ENCODE measurements at regions not wholly inside any gene's neighbourhood (a gene's known extent, or its start where the extent isn't known, plus 50 kb on each side); places are given as distances from the start of the nearest gene placed in this dataset.

DNA sequence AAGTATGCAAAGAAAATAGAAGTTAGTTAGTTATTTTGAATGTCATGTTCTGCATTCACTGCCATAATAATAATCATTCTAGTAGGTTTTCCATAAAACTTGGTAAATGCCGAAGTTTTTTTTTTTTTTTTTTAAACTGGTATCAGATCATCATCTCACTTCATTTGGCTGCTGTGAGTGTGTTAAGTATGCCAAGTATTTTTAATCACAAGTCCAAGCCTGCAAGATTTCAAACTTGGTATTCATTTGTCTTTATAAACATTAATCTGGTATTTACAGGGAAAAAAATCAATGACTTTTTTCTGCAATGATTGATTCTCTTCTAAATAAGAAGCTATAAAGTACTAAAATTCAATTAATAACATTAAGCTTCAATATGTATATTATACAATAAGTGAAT, 248.9 kb downstream of the CCDC59 start:
- no peak for DNase-seq (ENCODE audit: insufficient read length, low spot score, missing footprints)
- no peaks in the 10 kb centered on the region for H3K36me3 ChIP-seq (ENCODE audit: insufficient read depth, low read length)
- H3K4me1 ChIP-seq (ENCODE audit: insufficient read depth, low read length): no peaks in the 10 kb centered on the region
- no peaks in the 10 kb centered on the region for H3K9me3 ChIP-seq (ENCODE audit: low read depth, low read length)
- H3K27me3 ChIP-seq (ENCODE audit: insufficient read depth, low read length): no peaks in the 10 kb centered on the region
- no peak overlapping the region for H3K27ac ChIP-seq (ENCODE audit: low read depth, low read length)
- no peak overlapping the region for H3K4me2 ChIP-seq (ENCODE audit: insufficient read depth, low read length)
- H4K20me1 ChIP-seq (ENCODE audit: insufficient read depth, low read length): no peaks in the 10 kb centered on the region
- no peak overlapping the region for H3K4me3 ChIP-seq (ENCODE audit: insufficient read depth, low read length)
- no peaks in the 10 kb centered on the region for H3K79me2 ChIP-seq (ENCODE audit: insufficient read depth, low read length)
- no peak overlapping the region for H2AFZ ChIP-seq (ENCODE audit: low read length)
- TF ChIP-seq, protein P1, sequence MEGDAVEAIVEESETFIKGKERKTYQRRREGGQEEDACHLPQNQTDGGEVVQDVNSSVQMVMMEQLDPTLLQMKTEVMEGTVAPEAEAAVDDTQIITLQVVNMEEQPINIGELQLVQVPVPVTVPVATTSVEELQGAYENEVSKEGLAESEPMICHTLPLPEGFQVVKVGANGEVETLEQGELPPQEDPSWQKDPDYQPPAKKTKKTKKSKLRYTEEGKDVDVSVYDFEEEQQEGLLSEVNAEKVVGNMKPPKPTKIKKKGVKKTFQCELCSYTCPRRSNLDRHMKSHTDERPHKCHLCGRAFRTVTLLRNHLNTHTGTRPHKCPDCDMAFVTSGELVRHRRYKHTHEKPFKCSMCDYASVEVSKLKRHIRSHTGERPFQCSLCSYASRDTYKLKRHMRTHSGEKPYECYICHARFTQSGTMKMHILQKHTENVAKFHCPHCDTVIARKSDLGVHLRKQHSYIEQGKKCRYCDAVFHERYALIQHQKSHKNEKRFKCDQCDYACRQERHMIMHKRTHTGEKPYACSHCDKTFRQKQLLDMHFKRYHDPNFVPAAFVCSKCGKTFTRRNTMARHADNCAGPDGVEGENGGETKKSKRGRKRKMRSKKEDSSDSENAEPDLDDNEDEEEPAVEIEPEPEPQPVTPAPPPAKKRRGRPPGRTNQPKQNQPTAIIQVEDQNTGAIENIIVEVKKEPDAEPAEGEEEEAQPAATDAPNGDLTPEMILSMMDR (IDR thresholded peaks at IDR 0.05; ENCODE audit: extremely low read depth, low read depth, low read length): no peak

- H3K4me3 ChIP-seq (ENCODE audit: insufficient read depth, low read length): no peak overlapping the region
- H2AFZ ChIP-seq (ENCODE audit: low read length): no peak overlapping the region
- no peak overlapping the region for H3K4me2 ChIP-seq (ENCODE audit: insufficient read depth, low read length)
- no peaks in the 10 kb centered on the region for H4K20me1 ChIP-seq (ENCODE audit: insufficient read depth, low read length)
- TF ChIP-seq, protein P1 (IDR thresholded peaks at IDR 0.05; ENCODE audit: extremely low read depth, low read depth, low read length): no peak
- DNase-seq (ENCODE audit: insufficient read length, low spot score, missing footprints): no peak
- H3K27me3 ChIP-seq (ENCODE audit: insufficient read depth, low read length): no peaks in the 10 kb centered on the region
- H3K36me3 ChIP-seq (ENCODE audit: insufficient read depth, low read length): no peaks in the 10 kb centered on the region
- no peaks in the 10 kb centered on the region for H3K79me2 ChIP-seq (ENCODE audit: insufficient read depth, low read length)
- no peak overlapping the region for H3K27ac ChIP-seq (ENCODE audit: low read depth, low read length)
- no peaks in the 10 kb centered on the region for H3K4me1 ChIP-seq (ENCODE audit: insufficient read depth, low read length)
- H3K9me3 ChIP-seq (ENCODE audit: low read depth, low read length): no peaks in the 10 kb centered on the region
These were observed 249.6 kb downstream of the CCDC59 start for GRCh38 chr12:82108615-82109014.

- Histone ChIP-seq H3K4me3 (ENCODE audit: insufficient read depth, low read length) (no peak overlapping the region), H3K36me3 (ENCODE audit: insufficient read depth, low read length) (no peaks in the 10 kb centered on the region), H2AFZ (ENCODE audit: low read length) (no peak overlapping the region), H3K79me2 (ENCODE audit: insufficient read depth, low read length) (no peaks in the 10 kb centered on the region), H3K4me2 (ENCODE audit: insufficient read depth, low read length) (no peak overlapping the region), H3K27ac (ENCODE audit: low read depth, low read length) (no peak overlapping the region), H3K9me3 (ENCODE audit: low read depth, low read length) (no peaks in the 10 kb centered on the region), H3K27me3 (ENCODE audit: insufficient read depth, low read length) (no peaks in the 10 kb centered on the region), H3K4me1 (ENCODE audit: insufficient read depth, low read length) (no peaks in the 10 kb centered on the region), H4K20me1 (ENCODE audit: insufficient read depth, low read length) (no peaks in the 10 kb centered on the region)
- TF ChIP-seq, protein P1 (IDR thresholded peaks at IDR 0.05; ENCODE audit: extremely low read depth, low read depth, low read length): no peak
- DNase-seq (ENCODE audit: insufficient read length, low spot score, missing footprints): no peak
These were observed 259.0 kb downstream of the CCDC59 start for GRCh38 chr12:82099216-82099615.

DNA sequence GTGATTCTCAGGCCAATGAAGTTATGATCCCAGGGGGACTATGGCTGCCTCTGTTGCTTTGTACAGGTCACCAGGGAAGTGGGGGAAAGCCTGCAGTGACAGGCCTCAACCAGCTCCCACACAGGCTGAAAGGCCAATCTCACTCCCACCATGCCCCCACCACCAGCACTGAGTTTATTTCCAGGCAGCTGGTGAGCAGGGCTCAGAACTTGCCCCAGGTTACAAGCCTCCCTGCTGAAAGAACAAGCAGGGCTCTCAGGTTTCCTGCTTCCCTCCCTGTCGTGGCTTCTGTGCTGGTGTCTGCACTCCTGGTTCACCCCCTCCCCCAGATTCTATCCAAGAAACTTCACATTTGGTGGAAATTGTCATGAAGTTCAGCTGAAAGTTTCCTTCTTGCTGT, 260.3 kb downstream of the CCDC59 start:
- Histone ChIP-seq H3K79me2 (ENCODE audit: insufficient read depth, low read length) (no peaks in the 10 kb centered on the region), H3K9me3 (ENCODE audit: low read depth, low read length) (no peaks in the 10 kb centered on the region), H3K27me3 (ENCODE audit: insufficient read depth, low read length) (no peaks in the 10 kb centered on the region), H3K36me3 (ENCODE audit: insufficient read depth, low read length) (no peaks in the 10 kb centered on the region), H2AFZ (ENCODE audit: low read length) (no peak overlapping the region), H3K4me1 (ENCODE audit: insufficient read depth, low read length) (no peaks in the 10 kb centered on the region), H3K27ac (ENCODE audit: low read depth, low read length) (no peak overlapping the region), H3K4me2 (ENCODE audit: insufficient read depth, low read length) (no peak overlapping the region), H4K20me1 (ENCODE audit: insufficient read depth, low read length) (no peaks in the 10 kb centered on the region), H3K4me3 (ENCODE audit: insufficient read depth, low read length) (no peak overlapping the region)
- no peak for DNase-seq (ENCODE audit: insufficient read length, low spot score, missing footprints)
- TF ChIP-seq, protein P1 (IDR thresholded peaks at IDR 0.05; ENCODE audit: extremely low read depth, low read depth, low read length): no peak

Measured in osteoblast (primary cell).